ENCODE measurements at regions not wholly inside any gene's neighbourhood (a gene's known extent, or its start where the extent isn't known, plus 50 kb on each side); places are given as distances from the start of the nearest gene placed in this dataset.
"Not testable (repeated sequence)": the region's sequence is repeated elsewhere in the genome, so short reads cannot be mapped to it uniquely, and the experiment has no call there.

DNA sequence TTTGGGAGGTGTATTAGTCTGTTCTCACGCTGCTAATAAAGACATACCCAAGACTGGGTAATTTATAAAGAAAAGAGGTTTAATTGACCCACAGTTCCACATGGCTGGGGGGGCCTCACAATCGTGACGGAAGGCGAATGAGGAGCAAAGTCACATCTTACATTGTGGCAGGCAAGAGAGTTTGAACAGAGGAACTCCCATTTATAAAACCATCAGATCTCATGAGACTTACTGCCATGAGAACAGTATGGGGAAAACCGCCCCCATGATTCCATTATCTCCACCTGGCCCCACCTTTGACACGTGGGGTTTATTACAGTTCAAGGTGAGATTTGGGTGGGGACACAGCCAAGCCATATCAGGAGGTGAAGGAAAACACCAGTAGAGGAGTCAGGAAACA, 143.8 kb upstream of the MED14 start:
- not testable (repeated sequence) for TF ChIP-seq POLR2A (IDR thresholded peaks at IDR 0.05); POLR2AphosphoS5 (IDR thresholded peaks at IDR 0.05; ENCODE audit: insufficient read depth in 1 of 2, low read depth in 1 of 2)
- TF ChIP-seq, protein P1, sequence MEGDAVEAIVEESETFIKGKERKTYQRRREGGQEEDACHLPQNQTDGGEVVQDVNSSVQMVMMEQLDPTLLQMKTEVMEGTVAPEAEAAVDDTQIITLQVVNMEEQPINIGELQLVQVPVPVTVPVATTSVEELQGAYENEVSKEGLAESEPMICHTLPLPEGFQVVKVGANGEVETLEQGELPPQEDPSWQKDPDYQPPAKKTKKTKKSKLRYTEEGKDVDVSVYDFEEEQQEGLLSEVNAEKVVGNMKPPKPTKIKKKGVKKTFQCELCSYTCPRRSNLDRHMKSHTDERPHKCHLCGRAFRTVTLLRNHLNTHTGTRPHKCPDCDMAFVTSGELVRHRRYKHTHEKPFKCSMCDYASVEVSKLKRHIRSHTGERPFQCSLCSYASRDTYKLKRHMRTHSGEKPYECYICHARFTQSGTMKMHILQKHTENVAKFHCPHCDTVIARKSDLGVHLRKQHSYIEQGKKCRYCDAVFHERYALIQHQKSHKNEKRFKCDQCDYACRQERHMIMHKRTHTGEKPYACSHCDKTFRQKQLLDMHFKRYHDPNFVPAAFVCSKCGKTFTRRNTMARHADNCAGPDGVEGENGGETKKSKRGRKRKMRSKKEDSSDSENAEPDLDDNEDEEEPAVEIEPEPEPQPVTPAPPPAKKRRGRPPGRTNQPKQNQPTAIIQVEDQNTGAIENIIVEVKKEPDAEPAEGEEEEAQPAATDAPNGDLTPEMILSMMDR (IDR thresholded peaks at IDR 0.05) = not testable (repeated sequence)
